ENCODE measurements at regions not wholly inside any gene's neighbourhood (a gene's known extent, or its start where the extent isn't known, plus 50 kb on each side); places are given as distances from the start of the nearest gene placed in this dataset.

- no peak for TF ChIP-seq CTCF (IDR thresholded peaks at IDR 0.05)
- no peak for TF ChIP-seq EZH2 (IDR thresholded peaks at IDR 0.05)
These were observed 207.7 kb downstream of the RCHY1 start for GRCh38 chr4:75306506-75306905.
